GM18517 (cell line): ENCODE measurements at regions not wholly inside any gene's neighbourhood (a gene's known extent, or its start where the extent isn't known, plus 50 kb on each side); places are given as distances from the start of the nearest gene placed in this dataset.

ENCODE experiments used
- ATAC-seq: cut with Tn5 transposase; IDR thresholded peaks from one replicate; pipeline ENCODE4 v1.9.1; 2021; ENCODE audit warnings: mild to moderate bottlenecking, moderate library complexity; ENCODE audit not compliant: unreplicated experiment

GRCh38 chr1:240672132-240672811 lies 60.3 kb upstream of the GREM2 start:
- ATAC-seq, result no peak

DNA sequence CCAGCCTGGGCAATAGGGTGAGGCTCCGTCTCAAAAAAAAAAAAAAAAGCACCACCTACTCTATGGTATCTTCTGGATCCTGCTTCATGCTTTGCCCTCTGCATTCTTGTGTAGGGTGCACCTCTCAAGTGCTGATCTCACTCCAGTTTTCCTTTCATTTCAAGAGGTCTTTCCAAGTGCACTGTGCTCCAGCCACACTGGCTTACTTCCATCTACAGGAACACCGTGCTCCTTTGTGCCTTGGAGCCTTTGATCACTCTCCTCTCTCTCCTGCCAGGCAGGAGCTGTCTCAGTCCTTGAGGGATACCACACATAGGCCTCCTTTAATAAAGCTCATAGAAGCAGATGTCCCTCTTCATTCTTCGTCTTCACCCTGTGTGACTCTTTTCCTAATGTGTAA lies 55.4 kb upstream of the GREM2 start:
- no peak for ATAC-seq

DNA sequence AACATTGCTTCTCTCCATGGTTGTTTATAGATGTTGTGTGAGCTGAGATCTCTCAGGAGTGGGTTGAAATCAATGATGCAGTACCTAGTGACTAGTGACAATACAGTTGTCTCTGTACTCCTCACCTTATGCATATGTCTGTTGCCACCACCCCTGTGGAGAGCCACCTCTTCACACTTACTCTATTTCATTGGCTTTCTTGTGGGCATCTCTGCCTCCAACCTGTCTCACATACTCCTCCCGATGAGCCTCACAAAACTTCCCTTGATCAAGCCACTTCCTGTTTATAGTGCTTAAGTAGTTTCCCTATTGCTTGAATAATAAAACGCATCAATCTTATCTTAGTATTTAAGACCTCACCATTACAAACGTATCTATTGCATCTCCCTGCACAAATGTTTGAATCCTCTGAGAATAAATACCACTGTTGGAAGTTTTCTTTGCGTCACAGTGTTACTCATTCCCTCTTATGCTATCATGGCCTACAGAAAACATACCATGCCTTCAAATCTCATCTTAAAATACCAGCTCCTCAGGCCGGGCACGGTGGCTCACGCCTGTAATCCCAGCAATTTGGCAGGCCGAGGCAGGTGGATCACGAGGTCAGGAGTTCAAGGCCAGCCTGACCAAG lies 54.7 kb upstream of the GREM2 start:
- ATAC-seq, result no peak

DNA sequence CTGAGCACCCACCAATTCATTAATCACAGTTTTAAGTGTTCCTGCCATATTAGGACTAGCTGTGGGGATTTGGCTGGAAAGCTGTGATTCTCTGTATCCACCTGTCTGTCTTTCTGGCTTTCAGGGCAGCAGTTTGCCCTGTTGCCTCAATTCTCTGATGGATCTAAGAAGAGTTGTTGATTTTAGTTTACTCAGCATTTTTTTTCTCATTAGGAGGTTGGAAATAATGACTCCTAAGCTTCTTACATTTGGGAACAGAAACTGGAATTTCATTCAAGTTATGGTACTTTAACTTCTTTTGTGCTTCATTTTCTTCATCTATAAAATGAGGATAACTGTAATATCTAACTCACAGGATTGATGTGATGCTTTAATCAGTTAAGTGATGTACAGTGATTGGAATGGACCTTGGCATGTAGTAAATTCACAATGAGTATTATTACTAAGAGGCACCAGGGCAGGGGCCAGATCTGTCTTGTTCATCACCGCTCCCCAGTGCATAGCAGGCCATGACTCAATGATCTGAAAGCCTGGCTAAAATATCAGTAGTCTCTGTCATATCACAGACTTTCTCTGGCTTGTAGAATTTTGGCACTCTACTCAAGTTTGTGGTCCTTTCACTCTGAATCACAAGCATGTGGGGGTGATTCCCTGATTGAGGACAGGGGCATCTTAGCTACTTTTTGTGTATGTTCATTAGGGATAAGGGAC lies 51.4 kb upstream of the GREM2 start:
- no peak for ATAC-seq
